SK-N-SH treated with all-trans-retinoic acid at 6 μM for 48 hours (cell line): ENCODE measurements at regions not wholly inside any gene's neighbourhood (a gene's known extent, or its start where the extent isn't known, plus 50 kb on each side); places are given as distances from the start of the nearest gene placed in this dataset.

Experiments
- ARNTL ChIP-seq: fragments of 450-650 bp; formaldehyde crosslinking; IDR thresholded peaks from 2 replicates; pipeline ENCODE4 v1.5.0; 2020; ENCODE audit warnings: low read depth, mild to moderate bottlenecking, moderate library complexity, borderline replicate concordance
- CSDC2 ChIP-seq: fragments of 250-450 bp; sonication (Bioruptor Pico); IDR thresholded peaks from 2 replicates; pipeline ENCODE4 v1.5.0; 2020; ENCODE audit warnings: mild to moderate bottlenecking, moderate library complexity
- ESRRG ChIP-seq: fragments of 250-450 bp; sonication (Bioruptor Pico); IDR thresholded peaks from 2 replicates; pipeline ENCODE4 v1.6.1; 2021; ENCODE audit warnings: mild to moderate bottlenecking
- GLIS3 ChIP-seq: fragments of 250-450 bp; sonication (Bioruptor Pico); IDR thresholded peaks from 2 replicates; pipeline ENCODE4 v1.5.0; 2020; ENCODE audit warnings: mild to moderate bottlenecking, moderate library complexity
- POU6F1 ChIP-seq: fragments of 250-450 bp; sonication (Bioruptor Pico); IDR thresholded peaks from 2 replicates; pipeline ENCODE4 v1.8.0; 2021; ENCODE audit warnings: low read depth, mild to moderate bottlenecking, moderate library complexity, borderline replicate concordance
- RARB ChIP-seq: fragments of 250-450 bp; sonication (Bioruptor Pico); IDR thresholded peaks from 2 replicates; pipeline ENCODE4 v1.8.0; 2021; ENCODE audit warnings: mild to moderate bottlenecking, moderate library complexity
- SNAI2 ChIP-seq: fragments of 250-450 bp; sonication (Bioruptor Pico); IDR thresholded peaks from 2 replicates; pipeline ENCODE4 v1.5.0; 2020; ENCODE audit warnings: mild to moderate bottlenecking, moderate library complexity
- TOX ChIP-seq: fragments of 250-450 bp; sonication (Bioruptor Pico); IDR thresholded peaks from 2 replicates; pipeline ENCODE4 v1.8.0; 2021; ENCODE audit warnings: mild to moderate bottlenecking, moderate library complexity, borderline replicate concordance
- ZFP3 ChIP-seq: fragments of 250-450 bp; sonication (Bioruptor Pico); IDR thresholded peaks from 2 replicates; pipeline ENCODE4 v1.5.0; 2020; ENCODE audit warnings: mild to moderate bottlenecking, moderate library complexity
- ZNF70 ChIP-seq: fragments of 450-650 bp; formaldehyde crosslinking; IDR thresholded peaks from 2 replicates; pipeline ENCODE4 v1.5.0; 2020; ENCODE audit warnings: mild to moderate bottlenecking, moderate library complexity
- ZNF8 ChIP-seq: fragments of 450-650 bp; formaldehyde crosslinking; IDR thresholded peaks from 2 replicates; pipeline ENCODE4 v1.5.0; 2020; ENCODE audit warnings: mild to moderate bottlenecking, moderate library complexity
- TF ChIP-seq, protein P1 (sequence below): fragments of 250-450 bp; sonication (Bioruptor Pico); IDR thresholded peaks from 2 replicates; pipeline ENCODE4 v1.5.1; 2020; ENCODE audit warnings: low read depth, mild to moderate bottlenecking, moderate library complexity

DNA sequence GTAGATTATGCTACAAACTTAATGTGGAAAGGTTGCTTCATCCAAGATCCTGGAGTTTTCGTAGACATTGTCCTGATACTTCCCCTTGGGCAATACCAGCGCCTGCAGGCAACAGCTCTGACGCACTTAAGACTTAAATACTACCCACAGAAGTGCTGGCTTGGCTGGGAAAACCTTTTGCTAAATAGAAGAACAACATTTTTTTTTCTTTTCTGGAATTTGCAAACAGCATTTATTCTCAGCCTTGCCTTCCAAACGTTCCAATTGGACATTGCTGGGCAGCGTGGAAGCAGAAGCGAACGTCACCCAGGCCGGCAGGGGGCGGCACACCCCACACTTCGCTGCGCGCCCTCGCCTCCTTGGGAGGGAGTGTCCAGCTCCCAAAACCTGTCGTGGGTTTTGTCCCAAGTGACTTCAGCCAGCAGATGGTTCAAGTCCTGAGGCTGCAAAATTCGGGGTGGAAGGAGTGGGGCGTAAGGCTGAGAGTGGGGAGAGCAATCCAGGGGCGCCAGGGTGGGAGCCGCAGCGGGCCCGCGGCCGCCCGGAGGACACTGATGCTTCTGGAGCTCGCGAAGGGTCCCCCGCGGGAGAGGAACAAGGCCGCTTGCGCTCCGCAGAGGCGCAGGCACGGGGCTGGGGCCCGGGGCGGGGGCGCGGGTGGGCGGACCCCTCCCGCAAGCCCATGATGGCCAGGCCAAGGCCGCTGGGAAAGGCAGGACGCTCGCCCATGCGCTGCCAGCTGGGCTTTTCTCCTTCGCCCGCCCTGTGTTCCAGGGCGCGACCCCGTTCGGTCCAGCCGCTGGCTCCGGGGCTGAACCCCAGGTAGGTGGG is 60.8 kb upstream of the MAP3K4 start:
- TF ChIP-seq ESRRG (CRISPR knock-in tag) = no peak
- TF ChIP-seq, protein P1, sequence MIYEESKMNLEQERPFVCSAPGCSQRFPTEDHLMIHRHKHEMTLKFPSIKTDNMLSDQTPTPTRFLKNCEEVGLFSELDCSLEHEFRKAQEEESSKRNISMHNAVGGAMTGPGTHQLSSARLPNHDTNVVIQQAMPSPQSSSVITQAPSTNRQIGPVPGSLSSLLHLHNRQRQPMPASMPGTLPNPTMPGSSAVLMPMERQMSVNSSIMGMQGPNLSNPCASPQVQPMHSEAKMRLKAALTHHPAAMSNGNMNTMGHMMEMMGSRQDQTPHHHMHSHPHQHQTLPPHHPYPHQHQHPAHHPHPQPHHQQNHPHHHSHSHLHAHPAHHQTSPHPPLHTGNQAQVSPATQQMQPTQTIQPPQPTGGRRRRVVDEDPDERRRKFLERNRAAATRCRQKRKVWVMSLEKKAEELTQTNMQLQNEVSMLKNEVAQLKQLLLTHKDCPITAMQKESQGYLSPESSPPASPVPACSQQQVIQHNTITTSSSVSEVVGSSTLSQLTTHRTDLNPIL (CRISPR knock-in tag) = no peak
- no peak for TF ChIP-seq CSDC2 (CRISPR knock-in tag)
- TF ChIP-seq POU6F1 (CRISPR knock-in tag) = no peak
- no peak for TF ChIP-seq ZNF8
- no peak for TF ChIP-seq ZNF70 (CRISPR knock-in tag)
- no peak for TF ChIP-seq RARB
- no peak for TF ChIP-seq SNAI2 (CRISPR knock-in tag)
- TF ChIP-seq TOX (CRISPR knock-in tag) = no peak
- no peak for TF ChIP-seq GLIS3 (CRISPR knock-in tag)
- no peak for TF ChIP-seq ARNTL
- no peak for TF ChIP-seq ZFP3 (CRISPR knock-in tag)
